K562 (cell line): ENCODE measurements at regions not wholly inside any gene's neighbourhood (a gene's known extent, or its start where the extent isn't known, plus 50 kb on each side); places are given as distances from the start of the nearest gene placed in this dataset.

ENCODE experiments used
- ATAC-seq: fragments of 200-7000 bp; cut with Tn5 transposase; 3 replicates; pipeline ENCODE4 v1.9.1; 2020; ENCODE audit warnings: moderate library complexity
- BruUV-seq: library from RNA; stranded (reverse); fragments of 400-500 nt; replicated peaks from 2 replicates; lab custom pipeline; 2021; lab: Mats Ljungman, UMichigan
- CTCF ChIA-PET: fragments of 300-600 bp; formaldehyde crosslinking; extraction: SDS; loops from one replicate; lab custom pipeline; 2021; ENCODE audit warnings: low intra/inter-chr PET ratio; lab: Yijun Ruan, JAX
- POLR2A ChIA-PET: fragments of 300-600, 350-650 bp; sonication (Branson Sonifier 250); formaldehyde crosslinking; extraction: SDS; loops from one replicate; lab custom pipeline; 2021; ENCODE audit warnings: antibody characterized with exemption, inconsistent platforms; lab: Yijun Ruan, JAX
- DNase-seq, 4 experiments: peaks; one replicate each; pipeline versions ENCODE4 v3.0.0 to v3.0.0-alpha.2; 2011 to 2018; ENCODE audit warnings: low spot score in 3 of 4, mixed read lengths in 3 of 4; ENCODE audit errors: extremely low read depth in 1 of 4
- FAIRE-seq: peaks from 2 replicates; lab custom pipeline; 2011; peaks lifted over from hg19 to GRCh38; lab: Jason Lieb, UNC
- H2AFZ ChIP-seq: 2 replicates; pipeline ENCODE4 v1.6.0; 2011; ENCODE audit warnings: low read depth, low read length, control low read depth, inconsistent platforms
- H3K27ac ChIP-seq: fragments of 200-600 bp; 3 replicates; pipeline ENCODE4 v1.8.0; 2011; ENCODE audit warnings: low read depth, mild to moderate bottlenecking, control low read depth, inconsistent platforms, low read length, moderate library complexity, mixed read lengths; ENCODE audit errors: extremely low read depth
- H3K27me3 ChIP-seq, 2 experiments: fragments of 300-600 bp in 1 of 2; 2 replicates in 1 of 2; 3 replicates in 1 of 2; pipeline versions ENCODE4 v1.6.0 to v1.8.0; 2011; ENCODE audit warnings: inconsistent platforms in 2 of 2, low read length in 2 of 2, mild to moderate bottlenecking in 1 of 2, mixed read lengths in 1 of 2, moderate library complexity in 1 of 2; ENCODE audit not compliant: control insufficient read depth in 2 of 2, insufficient read depth in 2 of 2
- H3K36me3 ChIP-seq: fragments of 300-600 bp; 3 replicates; pipeline ENCODE4 v1.8.0; 2011; ENCODE audit warnings: mild to moderate bottlenecking, low read length, inconsistent platforms; ENCODE audit not compliant: control insufficient read depth, insufficient read depth
- H3K4me1 ChIP-seq, 2 experiments: fragments of 200-600 bp in 1 of 2; replicated peaks in 1 of 2; 2 replicates in 1 of 2; 3 replicates in 1 of 2; pipeline versions ENCODE4 v1.5.1 to v1.8.0; 2011; ENCODE audit warnings: inconsistent platforms in 2 of 2, low read length in 2 of 2, mild to moderate bottlenecking in 1 of 2, mixed read lengths in 1 of 2, moderate library complexity in 1 of 2; ENCODE audit not compliant: control insufficient read depth in 2 of 2, insufficient read depth in 2 of 2
- H3K4me2 ChIP-seq: 2 replicates; pipeline ENCODE4 v1.6.1; 2011; ENCODE audit warnings: low read length, control low read depth, inconsistent platforms, mixed read lengths; ENCODE audit not compliant: insufficient read depth
- H3K4me3 ChIP-seq: fragments of 200-600 bp; sonication (generic), shearing (Covaris generic); 2 replicates; pipeline ENCODE4 v1.5.1; 2016; ENCODE audit warnings: control low read depth, inconsistent platforms
- H3K79me2 ChIP-seq: fragments of 200-600 bp; 3 replicates; pipeline ENCODE4 v1.8.0; 2011; ENCODE audit warnings: low read length, inconsistent platforms; ENCODE audit not compliant: control insufficient read depth, insufficient read depth
- H3K9ac ChIP-seq, 2 experiments: 2 replicates each; pipeline versions ENCODE4 v1.6.0 to v1.6.1; 2011; ENCODE audit warnings: low read depth in 2 of 2, low read length in 2 of 2, control low read depth in 1 of 2, inconsistent platforms in 1 of 2, mild to moderate bottlenecking in 1 of 2, mixed read lengths in 1 of 2; ENCODE audit not compliant: insufficient read depth in 1 of 2
- H3K9me1 ChIP-seq: one replicate; pipeline ENCODE4 v1.6.0; 2011; ENCODE audit warnings: inconsistent platforms, mild to moderate bottlenecking, low read length, moderate library complexity; ENCODE audit not compliant: control insufficient read depth, insufficient read depth
- H3K9me3 ChIP-seq: replicated peaks from 2 replicates; pipeline ENCODE4 v1.5.1; 2011; ENCODE audit warnings: low read depth, low read length, inconsistent platforms; ENCODE audit not compliant: control insufficient read depth, insufficient read depth
- H4K20me1 ChIP-seq: replicated peaks from 2 replicates; pipeline ENCODE4 v1.6.1; 2011; ENCODE audit warnings: low read length, inconsistent platforms, mixed read lengths; ENCODE audit not compliant: control insufficient read depth, insufficient read depth
- C11orf30 ChIP-seq: fragments of 450-650 bp; IDR thresholded peaks from 2 replicates; pipeline ENCODE4 v1.6.1; 2016; ENCODE audit warnings: low read depth, mild to moderate bottlenecking
- CBX1 ChIP-seq: sonication (generic); IDR thresholded peaks from 2 replicates; pipeline ENCODE4 v1.6.1; 2016; ENCODE audit warnings: antibody characterized with exemption, low read depth, mild to moderate bottlenecking
- CC2D1A ChIP-seq: fragments of 450-650 bp; IDR thresholded peaks from 2 replicates; pipeline ENCODE4 v1.6.1; 2017; ENCODE audit warnings: mild to moderate bottlenecking
- CGGBP1 ChIP-seq: fragments of 250-450 bp; sonication (Bioruptor Pico); IDR thresholded peaks from 2 replicates; pipeline ENCODE4 v1.9.0; 2021; ENCODE audit warnings: mild to moderate bottlenecking
- ETV5 ChIP-seq: sonication (generic); formaldehyde crosslinking; IDR thresholded peaks from 2 replicates; pipeline ENCODE4 v1.4.0; 2020; ENCODE audit warnings: low read depth, mild to moderate bottlenecking, missing genetic modification reagents
- KDM1A ChIP-seq, 2 experiments: fragments of 450-650 bp; IDR thresholded peaks; 2 replicates each; pipeline ENCODE4 v1.6.1; 2016; ENCODE audit warnings: mild to moderate bottlenecking in 2 of 2
- PKNOX1 ChIP-seq: fragments of 450-650 bp; IDR thresholded peaks from 2 replicates; pipeline ENCODE4 v1.6.1; 2016
- SNIP1 ChIP-seq: fragments of 450-650 bp; IDR thresholded peaks from 2 replicates; pipeline ENCODE4 v1.7.1; 2017; ENCODE audit warnings: low read depth, mild to moderate bottlenecking
- TAF7 ChIP-seq: fragments of 450-650 bp; IDR thresholded peaks from 2 replicates; pipeline ENCODE4 v1.6.1; 2016; ENCODE audit warnings: missing genetic modification characterization, missing compliant biosample characterization
- TBP ChIP-seq: optimal IDR thresholded peaks from 2 replicates; pipeline ENCODE3; 2011; ENCODE audit warnings: low read depth, low read length, improper control_type of control experiment
- ZC3H11A ChIP-seq: IDR thresholded peaks from 2 replicates; pipeline ENCODE4 v1.6.1; 2012; ENCODE audit warnings: low read depth, low read length, improper control_type of control experiment
- ZFP36 ChIP-seq: fragments of 150-350 bp; IDR thresholded peaks from 2 replicates; pipeline ENCODE4 v1.6.1; 2018; ENCODE audit warnings: low read length, low read depth; ENCODE audit not compliant: partially characterized antibody
- ZNF134 ChIP-seq: fragments of 250-450 bp; sonication (Bioruptor Pico); conservative IDR thresholded peaks from 2 replicates; pipeline ENCODE4 v1.4.0; 2020
- ZNF146 ChIP-seq: IDR thresholded peaks from one replicate; pipeline ENCODE4 v1.6.1; 2018; ENCODE audit warnings: missing compliant biosample characterization; ENCODE audit not compliant: unreplicated experiment
- ZNF436 ChIP-seq: fragments of 250-450, 450-650 bp; sonication (Bioruptor Pico); formaldehyde crosslinking; IDR thresholded peaks from 2 replicates; pipeline ENCODE4 v1.7.0; 2020; ENCODE audit warnings: mild to moderate bottlenecking
- WGBS: fragments of 100-300 bp; shearing (Covaris generic); methylation state at CpG from one replicate; pipeline ENCODE4 v1.1.6; 2016; ENCODE audit warnings: low coverage, mixed read lengths; ENCODE audit not compliant: insufficient coverage; ENCODE audit errors: missing lambda C conversion rate; 5-methylcytosine and 5-hydroxymethylcytosine counted together
- in situ Hi-C: fragments of 300-500 bp; cut with MboI; formaldehyde crosslinking; loops from 4 replicates; pipeline ENCODE4 v1.15.0; 2018; ENCODE audit warnings: inconsistent platforms, mixed read lengths
- intact Hi-C: fragments of 100-400 bp; cut with micrococcal nuclease; formaldehyde crosslinking; loops from 2 replicates; pipeline ENCODE4 v1.14.2; 2022
- TF ChIP-seq, protein P1 (sequence below): fragments of 450-650 bp; IDR thresholded peaks from 2 replicates; pipeline ENCODE4 v1.6.1; 2017; ENCODE audit warnings: antibody characterized with exemption
- TF ChIP-seq, protein P2 (sequence below): fragments of 250-450 bp; sonication (Bioruptor Pico); IDR thresholded peaks from 2 replicates; pipeline ENCODE4 v1.4.0; 2020; ENCODE audit warnings: mild to moderate bottlenecking, moderate library complexity

- TF ChIP-seq CGGBP1 (CRISPR knock-in tag): no peak
- TF ChIP-seq ZNF146 (CRISPR knock-in tag): no peak
- TF ChIP-seq ZNF436: no peak
- TF ChIP-seq ZC3H11A: no peak
- no peak for TF ChIP-seq ETV5 (CRISPR knock-in tag)
- no peak for TF ChIP-seq PKNOX1
- TF ChIP-seq, protein P1, sequence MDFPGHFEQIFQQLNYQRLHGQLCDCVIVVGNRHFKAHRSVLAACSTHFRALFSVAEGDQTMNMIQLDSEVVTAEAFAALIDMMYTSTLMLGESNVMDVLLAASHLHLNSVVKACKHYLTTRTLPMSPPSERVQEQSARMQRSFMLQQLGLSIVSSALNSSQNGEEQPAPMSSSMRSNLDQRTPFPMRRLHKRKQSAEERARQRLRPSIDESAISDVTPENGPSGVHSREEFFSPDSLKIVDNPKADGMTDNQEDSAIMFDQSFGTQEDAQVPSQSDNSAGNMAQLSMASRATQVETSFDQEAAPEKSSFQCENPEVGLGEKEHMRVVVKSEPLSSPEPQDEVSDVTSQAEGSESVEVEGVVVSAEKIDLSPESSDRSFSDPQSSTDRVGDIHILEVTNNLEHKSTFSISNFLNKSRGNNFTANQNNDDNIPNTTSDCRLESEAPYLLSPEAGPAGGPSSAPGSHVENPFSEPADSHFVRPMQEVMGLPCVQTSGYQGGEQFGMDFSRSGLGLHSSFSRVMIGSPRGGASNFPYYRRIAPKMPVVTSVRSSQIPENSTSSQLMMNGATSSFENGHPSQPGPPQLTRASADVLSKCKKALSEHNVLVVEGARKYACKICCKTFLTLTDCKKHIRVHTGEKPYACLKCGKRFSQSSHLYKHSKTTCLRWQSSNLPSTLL: no peak
These were observed 1111.5 kb downstream of the TRHDE start (continued) for GRCh38 chr12:73383584-73384222.

GRCh38 chr12:73384592-73384991 lies 1112.4 kb downstream of the TRHDE start:
- H3K79me2 ChIP-seq: no peaks in the 10 kb centered on the region
- no peaks in the 10 kb centered on the region for H3K36me3 ChIP-seq
- no peak overlapping the region for H3K4me2 ChIP-seq
- H3K4me1 ChIP-seq: no peaks in the 10 kb centered on the region
- no peak overlapping the region for H3K9ac ChIP-seq
- WGBS: 0% methylated on average over 1 of the region's 1 CpG
- H3K9me1 ChIP-seq: no peaks in the 10 kb centered on the region
- no peak overlapping the region for H2AFZ ChIP-seq
- no peaks in the 10 kb centered on the region for H3K9me3 ChIP-seq
- POLR2A ChIA-PET: no interaction called here
- no peak for DNase-seq
- H3K27ac ChIP-seq: no peak overlapping the region
- H4K20me1 ChIP-seq: no peaks in the 10 kb centered on the region
- H3K27me3 ChIP-seq: no peaks in the 10 kb centered on the region
- in situ Hi-C loops (no loop called here), intact Hi-C loops (no loop called here)
- CTCF ChIA-PET: no interaction called here
- H3K4me3 ChIP-seq: no peak overlapping the region
- FAIRE-seq: no peak
- ATAC-seq: no peak
- no TSS peak for BruUV-seq
- TF ChIP-seq ZNF134 (CRISPR knock-in tag) (no peak), KDM1A (IDR thresholded peaks at IDR 0.05) (no peak), ZFP36 (no peak), CBX1 (no peak), C11orf30 (no peak), TBP (no peak), TAF7 (tag) (no peak), SNIP1 (no peak), CC2D1A (no peak)
- TF ChIP-seq, protein P2, sequence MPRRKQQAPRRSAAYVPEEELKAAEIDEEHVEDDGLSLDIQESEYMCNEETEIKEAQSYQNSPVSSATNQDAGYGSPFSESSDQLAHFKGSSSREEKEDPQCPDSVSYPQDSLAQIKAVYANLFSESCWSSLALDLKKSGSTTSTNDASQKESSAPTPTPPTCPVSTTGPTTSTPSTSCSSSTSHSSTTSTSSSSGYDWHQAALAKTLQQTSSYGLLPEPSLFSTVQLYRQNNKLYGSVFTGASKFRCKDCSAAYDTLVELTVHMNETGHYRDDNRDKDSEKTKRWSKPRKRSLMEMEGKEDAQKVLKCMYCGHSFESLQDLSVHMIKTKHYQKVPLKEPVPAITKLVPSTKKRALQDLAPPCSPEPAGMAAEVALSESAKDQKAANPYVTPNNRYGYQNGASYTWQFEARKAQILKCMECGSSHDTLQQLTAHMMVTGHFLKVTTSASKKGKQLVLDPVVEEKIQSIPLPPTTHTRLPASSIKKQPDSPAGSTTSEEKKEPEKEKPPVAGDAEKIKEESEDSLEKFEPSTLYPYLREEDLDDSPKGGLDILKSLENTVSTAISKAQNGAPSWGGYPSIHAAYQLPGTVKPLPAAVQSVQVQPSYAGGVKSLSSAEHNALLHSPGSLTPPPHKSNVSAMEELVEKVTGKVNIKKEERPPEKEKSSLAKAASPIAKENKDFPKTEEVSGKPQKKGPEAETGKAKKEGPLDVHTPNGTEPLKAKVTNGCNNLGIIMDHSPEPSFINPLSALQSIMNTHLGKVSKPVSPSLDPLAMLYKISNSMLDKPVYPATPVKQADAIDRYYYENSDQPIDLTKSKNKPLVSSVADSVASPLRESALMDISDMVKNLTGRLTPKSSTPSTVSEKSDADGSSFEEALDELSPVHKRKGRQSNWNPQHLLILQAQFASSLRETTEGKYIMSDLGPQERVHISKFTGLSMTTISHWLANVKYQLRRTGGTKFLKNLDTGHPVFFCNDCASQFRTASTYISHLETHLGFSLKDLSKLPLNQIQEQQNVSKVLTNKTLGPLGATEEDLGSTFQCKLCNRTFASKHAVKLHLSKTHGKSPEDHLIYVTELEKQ (CRISPR knock-in tag): no peak
